NCI-H526 treated with DMSO at 0.1 percent for 48 hours (cell line): ENCODE measurements at regions not wholly inside any gene's neighbourhood (a gene's known extent, or its start where the extent isn't known, plus 50 kb on each side); places are given as distances from the start of the nearest gene placed in this dataset.
"Not testable (repeated sequence)": the region's sequence is repeated elsewhere in the genome, so short reads cannot be mapped to it uniquely, and the experiment has no call there.

ENCODE experiments used
- DNase-seq: peaks from one replicate; lab custom pipeline; 2025; lab: John Stamatoyannopoulos, UW

DNA sequence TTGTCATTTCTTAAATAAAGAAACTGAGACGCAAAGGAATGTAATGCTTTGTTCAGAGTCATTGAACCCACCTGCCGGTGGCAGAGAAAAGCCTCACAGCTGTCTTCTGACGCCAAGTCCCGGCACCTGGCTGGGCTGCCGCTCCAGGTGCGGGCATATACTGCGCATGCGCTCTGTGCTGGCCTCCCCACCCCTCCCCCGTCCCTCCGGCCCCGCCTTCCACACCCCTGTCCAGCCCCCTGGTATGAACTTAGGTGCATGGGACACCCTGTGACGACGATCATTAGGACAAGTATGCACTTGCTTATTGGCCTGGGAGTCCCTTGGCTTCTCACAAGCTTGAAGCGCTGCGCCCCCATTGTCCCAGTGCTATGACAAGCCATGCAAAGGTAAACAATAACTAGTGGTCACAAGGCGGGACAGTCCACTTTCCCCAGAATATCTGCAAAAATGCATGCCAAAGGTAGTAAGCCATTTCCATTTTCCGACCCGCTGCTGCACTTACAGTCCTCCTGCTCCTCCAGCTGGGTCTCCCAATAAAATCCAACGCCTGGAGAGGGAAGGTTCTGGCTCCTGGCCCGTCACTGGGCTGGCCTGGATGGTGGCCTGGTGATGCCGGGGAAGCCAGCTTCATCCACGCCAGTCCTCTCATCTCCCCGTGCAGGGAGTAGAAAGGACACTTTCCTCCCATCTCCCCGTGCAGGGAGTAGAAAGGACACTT is 100.4 kb downstream of the PSMG1 start:
- peak; percentile 20 for DNase-seq

- no peak for DNase-seq
These were observed 102.9 kb downstream of the PSMG1 start for GRCh38 chr21:39080366-39080765.

GRCh38 chr21:39079617-39080016 is 103.6 kb downstream of the PSMG1 start:
- DNase-seq, result no peak

- no peak for DNase-seq
These were observed 104.8 kb downstream of the PSMG1 start for GRCh38 chr21:39078322-39079065.

DNA sequence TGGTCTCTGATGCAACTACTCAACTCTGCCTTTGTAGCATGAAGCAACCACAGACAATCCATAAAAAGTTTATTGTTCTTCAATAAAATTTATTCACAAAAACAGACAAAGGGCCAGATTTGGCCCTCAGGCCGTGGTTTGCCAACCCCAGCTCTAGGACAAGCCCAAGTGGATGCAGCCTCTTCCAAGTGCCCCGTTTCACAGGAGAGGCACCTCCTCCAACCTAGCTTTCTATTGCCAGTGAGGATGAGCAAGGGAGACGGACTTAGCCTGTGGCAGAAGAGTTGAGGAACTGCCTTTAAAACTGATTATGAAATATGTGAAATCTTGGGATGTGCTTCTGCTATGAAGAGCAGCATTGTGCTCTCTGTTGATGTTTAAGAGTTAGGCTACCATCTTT is 105.4 kb downstream of the PSMG1 start:
- no peak for DNase-seq

DNA sequence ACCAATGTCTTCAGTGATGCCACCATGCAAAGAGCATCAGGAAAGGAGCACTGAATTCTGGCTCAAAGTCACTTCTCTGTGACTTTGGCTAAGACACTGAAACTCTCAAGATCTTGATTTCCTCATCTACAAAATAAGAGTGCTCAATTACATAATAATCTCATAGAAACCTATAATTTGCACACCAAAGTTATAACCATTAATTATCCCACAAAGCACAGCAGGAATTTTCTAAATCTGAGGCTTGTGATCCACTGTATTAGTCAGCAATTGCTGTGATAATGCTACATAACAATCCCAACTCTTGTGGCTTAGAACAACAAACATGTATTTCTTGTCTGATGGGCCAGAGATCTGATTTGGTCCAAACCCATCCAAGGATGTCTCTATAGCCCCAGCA is 108.7 kb downstream of the PSMG1 start:
- DNase-seq, result no peak

GRCh38 chr21:39073717-39074116 is 109.5 kb downstream of the PSMG1 start:
- DNase-seq, result no peak

DNA sequence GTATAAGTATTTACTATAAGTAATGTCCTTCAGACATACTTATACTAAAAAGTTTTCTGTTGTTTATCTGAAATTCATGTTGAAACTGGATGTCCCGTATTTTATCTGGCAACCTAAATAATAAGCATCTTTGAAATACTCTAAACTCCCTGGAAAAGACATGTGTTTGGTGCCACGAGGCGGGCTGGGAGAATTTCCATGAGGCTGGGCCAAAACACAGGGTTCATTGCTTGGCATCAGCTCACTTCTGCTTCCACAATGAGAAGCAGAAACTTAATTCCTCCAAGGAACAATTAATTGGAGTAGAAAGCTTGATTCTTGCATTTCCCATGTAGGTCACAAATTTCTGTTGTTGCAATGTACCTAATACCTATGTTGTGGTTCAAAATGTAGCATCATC is 110.2 kb downstream of the PSMG1 start:
- DNase-seq, result no peak

- DNase-seq, result no peak
These were observed 110.8 kb downstream of the PSMG1 start for GRCh38 chr21:39072468-39072867.

GRCh38 chr21:39071623-39072214 is 111.5 kb downstream of the PSMG1 start:
- DNase-seq, result peak; percentile 67

DNA sequence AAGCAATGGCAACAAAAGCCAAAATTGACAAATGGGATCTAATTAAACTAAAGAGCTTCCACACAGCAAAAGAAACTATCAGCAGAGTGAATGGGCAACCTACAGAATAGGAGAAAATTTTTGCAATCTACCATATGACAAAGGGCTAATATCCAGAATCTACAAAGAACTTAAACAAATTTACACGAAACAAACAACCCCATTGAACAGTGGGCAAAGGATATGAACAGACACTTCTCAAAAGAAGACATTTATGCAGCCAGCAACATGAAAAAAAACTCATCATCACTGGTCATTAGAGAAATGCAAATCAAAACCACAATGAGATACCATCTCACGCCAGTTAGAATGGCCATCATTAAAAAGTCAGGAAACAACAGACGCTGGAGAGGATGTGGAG is 113.4 kb downstream of the PSMG1 start:
- DNase-seq, result not testable (repeated sequence)

GRCh38 chr21:39066829-39067780 is 116.1 kb downstream of the PSMG1 start:
- no peak for DNase-seq

GRCh38 chr21:39065917-39066316 is 117.3 kb downstream of the PSMG1 start:
- no peak for DNase-seq

DNA sequence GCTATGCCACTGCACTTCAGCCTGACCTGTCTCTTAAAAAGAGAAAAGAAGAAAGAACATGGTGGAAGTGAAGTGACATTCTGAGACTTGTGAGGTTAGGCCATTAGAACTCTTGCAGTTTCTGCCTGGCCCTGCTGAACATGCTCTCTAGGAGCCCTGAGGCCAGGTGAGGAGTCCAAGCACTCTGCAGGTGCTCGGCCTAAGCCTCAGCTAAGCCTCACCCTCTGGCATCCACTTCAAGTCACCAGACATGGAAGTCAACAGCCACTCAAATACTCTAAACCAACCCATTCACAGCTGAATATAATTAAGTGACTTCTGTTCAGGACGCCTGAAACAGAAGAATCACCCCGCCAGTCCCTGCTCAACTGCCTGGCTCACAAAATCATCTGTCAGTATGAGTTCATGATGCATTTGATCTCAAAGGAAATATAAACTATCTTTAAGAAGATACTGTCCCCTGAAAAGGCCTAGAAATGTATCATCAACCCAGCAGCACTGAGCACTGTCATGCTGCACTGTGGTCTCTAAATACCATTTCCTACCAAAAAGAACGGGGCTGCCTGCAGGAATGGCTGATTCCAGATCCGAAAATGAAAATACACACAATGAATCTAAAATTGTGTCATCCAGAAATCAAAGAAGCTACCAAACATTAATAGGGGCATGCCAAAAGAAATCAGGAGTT is 118.8 kb downstream of the PSMG1 start:
- no peak for DNase-seq

GRCh38 chr21:39063517-39063916 is 119.7 kb downstream of the PSMG1 start:
- no peak for DNase-seq

- DNase-seq, result no peak
These were observed 121.1 kb downstream of the PSMG1 start for GRCh38 chr21:39062196-39062595.

DNA sequence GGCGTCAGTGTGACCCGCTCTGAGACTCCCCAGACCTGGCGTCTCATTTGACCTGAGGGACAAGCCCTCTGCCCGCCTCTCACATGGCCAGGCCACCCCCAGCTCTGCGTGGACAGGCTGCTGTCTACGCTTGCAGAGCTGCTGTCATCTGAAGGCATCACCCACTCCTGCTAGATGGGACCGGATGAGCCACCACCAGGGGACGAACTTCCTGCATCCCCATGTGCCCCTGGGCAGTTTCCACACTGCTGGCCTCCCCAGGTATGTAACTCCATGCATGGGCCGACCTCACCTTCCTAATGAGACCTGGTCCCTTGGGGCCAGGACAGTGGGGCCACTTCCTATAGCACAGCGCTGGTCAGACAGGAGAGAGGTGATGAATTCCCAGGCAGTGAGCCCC is 121.5 kb downstream of the PSMG1 start:
- no peak for DNase-seq

- DNase-seq, result no peak
These were observed 122.7 kb downstream of the PSMG1 start for GRCh38 chr21:39060485-39061083.

GRCh38 chr21:39057121-39057520 is 126.1 kb downstream of the PSMG1 start:
- no peak for DNase-seq

DNA sequence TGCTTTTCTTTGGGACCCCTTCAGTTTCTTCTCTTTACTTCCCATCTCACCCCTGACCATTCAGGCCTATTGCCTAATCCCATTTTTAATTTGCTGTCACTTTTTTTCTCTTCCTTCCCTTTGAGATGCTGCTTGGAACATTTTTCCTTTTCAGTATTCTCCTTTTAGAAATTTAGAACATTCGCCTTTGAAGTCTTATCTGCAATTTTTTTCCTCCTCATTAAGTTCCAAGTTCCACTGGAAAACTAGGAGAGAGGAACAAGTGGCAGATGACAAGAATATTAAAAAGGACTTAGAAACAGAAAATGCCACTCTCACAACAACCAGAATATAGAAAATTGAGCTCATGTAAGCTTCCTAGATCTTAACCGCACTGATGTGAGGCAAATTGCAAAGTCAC is 126.6 kb downstream of the PSMG1 start:
- no peak for DNase-seq

DNA sequence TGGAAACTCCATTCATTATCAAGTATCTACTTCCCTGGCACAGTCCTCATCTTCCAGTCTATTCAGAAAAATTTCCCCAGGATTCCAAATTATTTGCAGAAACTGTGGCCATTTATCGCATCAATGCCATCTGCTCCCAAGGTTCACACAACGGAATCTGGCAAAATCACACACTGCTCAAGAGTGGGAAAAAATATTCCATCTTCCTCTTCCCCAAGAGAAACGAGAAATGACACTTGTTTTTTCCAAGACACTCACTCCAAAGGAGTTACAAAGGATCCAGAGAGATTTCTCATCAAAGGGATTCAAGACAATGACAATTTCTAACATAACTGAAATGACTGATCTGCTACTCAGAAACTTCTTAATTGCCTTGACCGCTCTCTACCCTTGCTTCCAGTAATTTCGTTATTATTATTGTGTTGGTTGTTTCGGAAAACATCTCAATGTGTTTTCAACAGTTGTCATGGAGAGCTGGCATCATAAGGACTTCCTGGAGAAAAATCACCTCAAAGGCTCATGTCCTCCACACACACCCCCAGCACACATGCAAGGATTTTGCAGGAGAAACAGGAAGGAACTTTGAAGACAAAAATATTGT is 128.0 kb downstream of the PSMG1 start:
- DNase-seq, result no peak
